ENCODE measurements at regions not wholly inside any gene's neighbourhood (a gene's known extent, or its start where the extent isn't known, plus 50 kb on each side); places are given as distances from the start of the nearest gene placed in this dataset.
"Not testable (repeated sequence)": the region's sequence is repeated elsewhere in the genome, so short reads cannot be mapped to it uniquely, and the experiment has no call there.

GRCh38 chr2:16090650-16091575 is 150.6 kb downstream of the MYCN start:
- H3K4me3 ChIP-seq (ENCODE audit: low read depth, low read length) = no peak overlapping the region
- DNase-seq (ENCODE audit: low read depth) = no peak
- TF ChIP-seq CTCF (IDR thresholded peaks at IDR 0.05; ENCODE audit: insufficient read depth, low read depth, low read length) = no peak

- H3K4me3 ChIP-seq (ENCODE audit: low read depth, low read length); DNase-seq (ENCODE audit: low read depth): not testable (repeated sequence)
Measured at GRCh38 chr2:16089491-16089890, 149.1 kb downstream of the MYCN start.

- no peak for TF ChIP-seq CTCF (IDR thresholded peaks at IDR 0.05; ENCODE audit: insufficient read depth, low read depth, low read length)
- DNase-seq (ENCODE audit: low read depth) = no peak
- no peak overlapping the region for H3K4me3 ChIP-seq (ENCODE audit: low read depth, low read length)
Measured at GRCh38 chr2:16088802-16089112, 148.4 kb downstream of the MYCN start.

- DNase-seq (ENCODE audit: low read depth) = no peak
- no peak for TF ChIP-seq CTCF (IDR thresholded peaks at IDR 0.05; ENCODE audit: insufficient read depth, low read depth, low read length)
- no peak overlapping the region for H3K4me3 ChIP-seq (ENCODE audit: low read depth, low read length)
Measured at GRCh38 chr2:16088035-16088801, 147.9 kb downstream of the MYCN start.

GRCh38 chr2:16086136-16086535 is 145.8 kb downstream of the MYCN start:
- not testable (repeated sequence) for DNase-seq (ENCODE audit: low read depth); H3K4me3 ChIP-seq (ENCODE audit: low read depth, low read length)

- no peak for TF ChIP-seq CTCF (IDR thresholded peaks at IDR 0.05; ENCODE audit: insufficient read depth, low read depth, low read length)
- no peak overlapping the region for H3K4me3 ChIP-seq (ENCODE audit: low read depth, low read length)
- no peak for DNase-seq (ENCODE audit: low read depth)
Measured at GRCh38 chr2:16085073-16085472, 144.7 kb downstream of the MYCN start.

GRCh38 chr2:16084274-16084673 is 143.9 kb downstream of the MYCN start:
- no peak for TF ChIP-seq CTCF (IDR thresholded peaks at IDR 0.05; ENCODE audit: insufficient read depth, low read depth, low read length)
- no peak overlapping the region for H3K4me3 ChIP-seq (ENCODE audit: low read depth, low read length)
- no peak for DNase-seq (ENCODE audit: low read depth)
